WTC11 (cell line): ENCODE measurements at regions not wholly inside any gene's neighbourhood (a gene's known extent, or its start where the extent isn't known, plus 50 kb on each side); places are given as distances from the start of the nearest gene placed in this dataset.

ENCODE experiments used
- ATAC-seq: fragments of 200-7000 bp; cut with Tn5 transposase; 2 replicates; pipeline ENCODE4 v1.10.0; 2021; ENCODE audit warnings: mild to moderate bottlenecking, moderate library complexity
- CTCF ChIA-PET: fragments of 300-600 bp; sonication (Branson Sonifier 250); formaldehyde crosslinking; loops from one replicate; lab custom pipeline; 2021; ENCODE audit warnings: antibody characterized with exemption; lab: Charles Lee
- POLR2A ChIA-PET: fragments of 350-600 bp; sonication (Branson Sonifier 250); formaldehyde crosslinking; loops from one replicate; lab custom pipeline; 2021; ENCODE audit warnings: antibody characterized with exemption; lab: Charles Lee
- DNase-seq: peaks from one replicate; pipeline ENCODE4 v3.0.0; 2021; ENCODE audit warnings: low spot score
- H3K27ac Mint-ChIP-seq: 2 replicates; pipeline ENCODE4 v1.8.0; 2021; ENCODE audit warnings: mixed read lengths
- H3K27me3 Mint-ChIP-seq: 2 replicates; pipeline ENCODE4 v1.8.0; 2021; ENCODE audit warnings: low read depth, mild to moderate bottlenecking, moderate library complexity, mixed read lengths
- H3K36me3 Mint-ChIP-seq: 2 replicates; pipeline ENCODE4 v1.8.0; 2021; ENCODE audit warnings: mixed read lengths
- H3K4me1 Mint-ChIP-seq: 2 replicates; pipeline ENCODE4 v1.8.0; 2022; ENCODE audit warnings: mixed read lengths
- H3K4me3 Mint-ChIP-seq: 2 replicates; pipeline ENCODE4 v1.8.0; 2021; ENCODE audit warnings: mild to moderate bottlenecking, moderate library complexity, mixed read lengths
- H3K9me3 Mint-ChIP-seq: 2 replicates; pipeline ENCODE4 v1.8.0; 2021; ENCODE audit warnings: mixed read lengths
- ATF1 ChIP-seq: sonication (generic); formaldehyde crosslinking; IDR thresholded peaks from 2 replicates; pipeline ENCODE4 v1.8.1; 2023; ENCODE audit warnings: mild to moderate bottlenecking, moderate library complexity, missing genetic modification reagents
- CTCF ChIP-seq: fragments of 200-600 bp; IDR thresholded peaks from 2 replicates; pipeline ENCODE4 v1.8.0; 2022; ENCODE audit warnings: antibody characterized with exemption
- E2F4 ChIP-seq: sonication (generic); formaldehyde crosslinking; IDR thresholded peaks from 2 replicates; pipeline ENCODE4 v1.8.1; 2022; ENCODE audit warnings: low read depth, mild to moderate bottlenecking, moderate library complexity, missing genetic modification reagents, borderline replicate concordance
- FOXP1 ChIP-seq: sonication (generic); formaldehyde crosslinking; IDR thresholded peaks from 2 replicates; pipeline ENCODE4 v1.8.0; 2022; ENCODE audit warnings: missing genetic modification reagents, mild to moderate bottlenecking, moderate library complexity, borderline replicate concordance
- GABPB1 ChIP-seq: sonication (generic); formaldehyde crosslinking; IDR thresholded peaks from 2 replicates; pipeline ENCODE4 v1.8.1; 2023; ENCODE audit warnings: mild to moderate bottlenecking, missing genetic modification reagents
- GTF2I ChIP-seq: fragments of 250-450 bp; sonication (Bioruptor Pico); conservative IDR thresholded peaks from 2 replicates; pipeline ENCODE4 v1.4.0; 2021; ENCODE audit warnings: mild to moderate bottlenecking
- KAT7 ChIP-seq: sonication (generic); formaldehyde crosslinking; IDR thresholded peaks from 2 replicates; pipeline ENCODE4 v1.8.1; 2023; ENCODE audit warnings: missing genetic modification reagents, mild to moderate bottlenecking, borderline replicate concordance
- NFATC4 ChIP-seq: fragments of 250-450 bp; sonication (Bioruptor Pico); IDR thresholded peaks from 2 replicates; pipeline ENCODE4 v1.9.0; 2021; ENCODE audit warnings: mild to moderate bottlenecking
- NR3C1 ChIP-seq: sonication (generic); formaldehyde crosslinking; conservative IDR thresholded peaks from 2 replicates; pipeline ENCODE4 v1.8.1; 2023; ENCODE audit warnings: low read depth, mild to moderate bottlenecking, missing genetic modification reagents
- OVOL2 ChIP-seq: fragments of 250-450 bp; sonication (Bioruptor Pico); IDR thresholded peaks from 2 replicates; pipeline ENCODE4 v1.9.0; 2021; ENCODE audit warnings: mild to moderate bottlenecking, borderline replicate concordance
- RELA ChIP-seq: sonication (generic); formaldehyde crosslinking; IDR thresholded peaks from 2 replicates; pipeline ENCODE4 v1.8.1; 2022; ENCODE audit warnings: missing genetic modification reagents, mild to moderate bottlenecking, borderline replicate concordance
- RORB ChIP-seq: fragments of 250-450 bp; sonication (Bioruptor Pico); IDR thresholded peaks from 2 replicates; pipeline ENCODE4 v1.9.0; 2021; ENCODE audit warnings: mild to moderate bottlenecking
- SMAD3 ChIP-seq: sonication (generic); formaldehyde crosslinking; IDR thresholded peaks from 2 replicates; pipeline ENCODE4 v1.8.0; 2022; ENCODE audit warnings: missing genetic modification reagents, mild to moderate bottlenecking, borderline replicate concordance
- ZNF138 ChIP-seq: sonication (generic); formaldehyde crosslinking; conservative IDR thresholded peaks from 2 replicates; pipeline ENCODE4 v1.8.1; 2022; ENCODE audit warnings: mild to moderate bottlenecking, moderate library complexity, missing genetic modification reagents
- ZNF232 ChIP-seq: sonication (generic); formaldehyde crosslinking; IDR thresholded peaks from 2 replicates; pipeline ENCODE4 v1.8.0; 2022; ENCODE audit warnings: mild to moderate bottlenecking, missing genetic modification reagents
- ZNF263 ChIP-seq: sonication (generic); formaldehyde crosslinking; IDR thresholded peaks from 2 replicates; pipeline ENCODE4 v1.8.1; 2022; ENCODE audit warnings: low read depth, mild to moderate bottlenecking, moderate library complexity, missing genetic modification reagents
- ZNF396 ChIP-seq: fragments of 250-450 bp; sonication (Bioruptor Pico); IDR thresholded peaks from 2 replicates; pipeline ENCODE4 v1.8.0; 2021; ENCODE audit warnings: mild to moderate bottlenecking, moderate library complexity, borderline replicate concordance
- ZNF532 ChIP-seq: fragments of 250-450 bp; sonication (Bioruptor Pico); IDR thresholded peaks from 2 replicates; pipeline ENCODE4 v1.9.0; 2021; ENCODE audit warnings: mild to moderate bottlenecking, borderline replicate concordance
- TF ChIP-seq, protein P1 (sequence below): sonication (generic); formaldehyde crosslinking; IDR thresholded peaks from 2 replicates; pipeline ENCODE4 v1.8.0; 2022; ENCODE audit warnings: missing genetic modification reagents
- TF ChIP-seq, protein P2 (sequence below): fragments of 250-450 bp; sonication (Bioruptor Pico); IDR thresholded peaks from 2 replicates; pipeline ENCODE4 v2.1.2; 2022; ENCODE audit warnings: mild to moderate bottlenecking, moderate library complexity

GRCh38 chr6:121965739-121966138 is 433.7 kb upstream of the HSF2 start:
- ChIA-PET CTCF (interaction anchor here (1.0 kb wide), 1 partner anchor 565 kb away, joined by 3 read pairs; no protein-coding TSS in a partner anchor), POLR2A (no interaction called here)
- H3K9me3 Mint-ChIP-seq = 0 out of 2 replicates have a peak, but pooled peaks cover 6% of the 10 kb centered on the region
- H3K27ac Mint-ChIP-seq = no peak overlapping the region
- H3K27me3 Mint-ChIP-seq = no peaks in the 10 kb centered on the region
- TF ChIP-seq ZNF396 (CRISPR knock-in tag) (no peak), FOXP1 (CRISPR knock-in tag) (no peak), NFATC4 (CRISPR knock-in tag) (no peak), ZNF232 (CRISPR knock-in tag) (no peak), GABPB1 (CRISPR knock-in tag) (no peak), KAT7 (CRISPR knock-in tag) (no peak), RELA (no peak), ZNF532 (no peak), GTF2I (no peak), ATF1 (no peak), CTCF (no peak), NR3C1 (no peak), RORB (CRISPR knock-in tag) (no peak), ZNF138 (CRISPR knock-in tag) (no peak), ZNF263 (CRISPR knock-in tag) (no peak), SMAD3 (CRISPR knock-in tag) (no peak), E2F4 (no peak), OVOL2 (CRISPR knock-in tag) (no peak)
- TF ChIP-seq, protein P1, sequence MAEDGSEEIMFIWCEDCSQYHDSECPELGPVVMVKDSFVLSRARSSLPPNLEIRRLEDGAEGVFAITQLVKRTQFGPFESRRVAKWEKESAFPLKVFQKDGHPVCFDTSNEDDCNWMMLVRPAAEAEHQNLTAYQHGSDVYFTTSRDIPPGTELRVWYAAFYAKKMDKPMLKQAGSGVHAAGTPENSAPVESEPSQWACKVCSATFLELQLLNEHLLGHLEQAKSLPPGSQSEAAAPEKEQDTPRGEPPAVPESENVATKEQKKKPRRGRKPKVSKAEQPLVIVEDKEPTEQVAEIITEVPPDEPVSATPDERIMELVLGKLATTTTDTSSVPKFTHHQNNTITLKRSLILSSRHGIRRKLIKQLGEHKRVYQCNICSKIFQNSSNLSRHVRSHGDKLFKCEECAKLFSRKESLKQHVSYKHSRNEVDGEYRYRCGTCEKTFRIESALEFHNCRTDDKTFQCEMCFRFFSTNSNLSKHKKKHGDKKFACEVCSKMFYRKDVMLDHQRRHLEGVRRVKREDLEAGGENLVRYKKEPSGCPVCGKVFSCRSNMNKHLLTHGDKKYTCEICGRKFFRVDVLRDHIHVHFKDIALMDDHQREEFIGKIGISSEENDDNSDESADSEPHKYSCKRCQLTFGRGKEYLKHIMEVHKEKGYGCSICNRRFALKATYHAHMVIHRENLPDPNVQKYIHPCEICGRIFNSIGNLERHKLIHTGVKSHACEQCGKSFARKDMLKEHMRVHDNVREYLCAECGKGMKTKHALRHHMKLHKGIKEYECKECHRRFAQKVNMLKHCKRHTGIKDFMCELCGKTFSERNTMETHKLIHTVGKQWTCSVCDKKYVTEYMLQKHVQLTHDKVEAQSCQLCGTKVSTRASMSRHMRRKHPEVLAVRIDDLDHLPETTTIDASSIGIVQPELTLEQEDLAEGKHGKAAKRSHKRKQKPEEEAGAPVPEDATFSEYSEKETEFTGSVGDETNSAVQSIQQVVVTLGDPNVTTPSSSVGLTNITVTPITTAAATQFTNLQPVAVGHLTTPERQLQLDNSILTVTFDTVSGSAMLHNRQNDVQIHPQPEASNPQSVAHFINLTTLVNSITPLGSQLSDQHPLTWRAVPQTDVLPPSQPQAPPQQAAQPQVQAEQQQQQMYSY (CRISPR knock-in tag) = no peak
- TF ChIP-seq, protein P2, sequence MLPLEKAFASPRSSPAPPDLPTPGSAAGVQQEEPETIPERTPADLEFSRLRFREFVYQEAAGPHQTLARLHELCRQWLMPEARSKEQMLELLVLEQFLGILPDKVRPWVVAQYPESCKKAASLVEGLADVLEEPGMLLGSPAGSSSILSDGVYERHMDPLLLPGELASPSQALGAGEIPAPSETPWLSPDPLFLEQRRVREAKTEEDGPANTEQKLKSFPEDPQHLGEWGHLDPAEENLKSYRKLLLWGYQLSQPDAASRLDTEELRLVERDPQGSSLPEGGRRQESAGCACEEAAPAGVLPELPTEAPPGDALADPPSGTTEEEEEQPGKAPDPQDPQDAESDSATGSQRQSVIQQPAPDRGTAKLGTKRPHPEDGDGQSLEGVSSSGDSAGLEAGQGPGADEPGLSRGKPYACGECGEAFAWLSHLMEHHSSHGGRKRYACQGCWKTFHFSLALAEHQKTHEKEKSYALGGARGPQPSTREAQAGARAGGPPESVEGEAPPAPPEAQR (CRISPR knock-in tag) = no peak
- ATAC-seq = no peak
- H3K36me3 Mint-ChIP-seq = no peaks in the 10 kb centered on the region
- DNase-seq = no peak
- no peaks in the 10 kb centered on the region for H3K4me1 Mint-ChIP-seq
- H3K4me3 Mint-ChIP-seq = no peak overlapping the region
